Ovary (tissue), 7 donors: ENCODE measurements at regions not wholly inside any gene's neighbourhood (a gene's known extent, or its start where the extent isn't known, plus 50 kb on each side); places are given as distances from the start of the nearest gene placed in this dataset.

Source experiments
- DNase-seq, 5 donors: peaks; one replicate each; pipeline ENCODE4 v3.0.0-alpha.2; 2019 to 2020
- H3K27ac ChIP-seq, 2 donors: fragments of 200-600 bp; one replicate each; pipeline versions ENCODE4 v1.5.1 to v1.8.0; 2019 to 2022
- H3K27me3 ChIP-seq: fragments of 200-600 bp; one replicate; pipeline ENCODE4 v1.8.0; 2022
- H3K36me3 ChIP-seq: fragments of 200-600 bp; sonication (generic); one replicate; pipeline ENCODE4 v1.5.1; 2019
- H3K4me1 ChIP-seq: one replicate; pipeline ENCODE4 v1.8.1; 2013; ENCODE audit warnings: mild to moderate bottlenecking, moderate library complexity; ENCODE audit not compliant: insufficient read depth
- H3K4me3 ChIP-seq: fragments of 200-600 bp; sonication (generic); one replicate; pipeline ENCODE4 v1.5.1; 2017
- H3K9me3 ChIP-seq, 2 donors: fragments of 200-600 bp in 1 of 2; sonication (generic) in 1 of 2; one replicate each; pipeline versions ENCODE4 v1.5.1 to v1.8.1; 2013 to 2019; ENCODE audit warnings: mild to moderate bottlenecking in 1 of 2, moderate library complexity in 1 of 2
- CTCF ChIP-seq, 3 donors: fragments of 450-650 bp in 2 of 3; fragments of 200-600 bp in 1 of 3; IDR thresholded peaks; one replicate each; pipeline versions ENCODE4 v1.5.1 to v1.8.0; 2016 to 2022; ENCODE audit warnings: antibody characterized with exemption in 3 of 3, mild to moderate bottlenecking in 1 of 3
- EP300 ChIP-seq: sonication (generic); formaldehyde crosslinking; IDR thresholded peaks from one replicate; pipeline ENCODE4 v1.6.1; 2017; ENCODE audit warnings: antibody characterized with exemption
- POLR2A ChIP-seq: fragments of 450-650 bp; IDR thresholded peaks from one replicate; pipeline ENCODE4 v1.6.1; 2017; ENCODE audit warnings: antibody characterized with exemption, mild to moderate bottlenecking, moderate library complexity
- WGBS, 3 donors: extraction: QIAGEN DNeasy Blood & Tissue Kit in 1 of 3; methylation state at CpG; one replicate each; pipeline versions ENCODE4 v1.1.5 to v1.1.7; 2013 to 2017; 5-methylcytosine and 5-hydroxymethylcytosine counted together
- intact Hi-C, 4 donors: fragments of 100-400 bp; cut with DNase I; formaldehyde crosslinking; loops; one replicate each; pipeline versions ENCODE4 v1.11.0 to v1.15.1; 2022 to 2023
- donor health status: DM: no; HTN: no; CAD: no; lungs with moderate emphysema.
- donor health status: DM: no; HTN: no; CAD: no.
- donor health status: Bipolar disorder and iron deficiency.
- donor health status: DM: no; HTN: no; CAD: no.
- donor health status: DM: yes; HTN: yes; CAD: no.

GRCh38 chr16:86403085-86403484 lies 107.2 kb upstream of the FOXF1 start:
- no peaks in the 10 kb centered on the region for H3K4me1 ChIP-seq
- H3K36me3 ChIP-seq: no peaks in the 10 kb centered on the region
- TF ChIP-seq CTCF (IDR thresholded peaks at IDR 0.05) (no peak), EP300 (no peak), POLR2A (no peak)
- DNase-seq: no peak
- intact Hi-C loops: no loop called here
- H3K9me3 ChIP-seq: no peaks in the 10 kb centered on the region
- WGBS, 3 donors: 60 to 74% (median 61%) methylated on average over 7 of the region's 7 CpGs
- no peak overlapping the region for H3K27ac ChIP-seq
- H3K27me3 ChIP-seq: no peaks in the 10 kb centered on the region
- H3K4me3 ChIP-seq: no peak overlapping the region

GRCh38 chr16:86403541-86404163 lies 106.7 kb upstream of the FOXF1 start:
- TF ChIP-seq POLR2A: no peak
- no peak for TF ChIP-seq EP300
- no peak for TF ChIP-seq CTCF (IDR thresholded peaks at IDR 0.05)
- H3K4me1 ChIP-seq: no peaks in the 10 kb centered on the region
- 54 to 67% (median 63%) methylated on average over 8 of the region's 8 CpGs for WGBS, 3 donors
- H3K36me3 ChIP-seq: no peaks in the 10 kb centered on the region
- intact Hi-C loops: no loop called here
- H3K27ac ChIP-seq: no peak overlapping the region
- DNase-seq: no peak
- no peak overlapping the region for H3K4me3 ChIP-seq
- H3K9me3 ChIP-seq: no peaks in the 10 kb centered on the region
- no peaks in the 10 kb centered on the region for H3K27me3 ChIP-seq

- H3K27me3 ChIP-seq: no peaks in the 10 kb centered on the region
- 8 to 23% (median 10%) methylated on average over 12 of the region's 12 CpGs for WGBS, 3 donors
- no peak overlapping the region for H3K4me3 ChIP-seq
- TF ChIP-seq CTCF (IDR thresholded peaks at IDR 0.05) (no peak), EP300 (no peak), POLR2A (no peak)
- H3K4me1 ChIP-seq: no peaks in the 10 kb centered on the region
- H3K9me3 ChIP-seq: no peaks in the 10 kb centered on the region
- no peak for DNase-seq
- no peaks in the 10 kb centered on the region for H3K36me3 ChIP-seq
- intact Hi-C loops: no loop called here
- no peak overlapping the region for H3K27ac ChIP-seq
Observed at GRCh38 chr16:86404678-86405077, 105.6 kb upstream of the FOXF1 start.

GRCh38 chr16:86405319-86405718 lies 105.0 kb upstream of the FOXF1 start:
- TF ChIP-seq CTCF (IDR thresholded peaks at IDR 0.05): no peak
- TF ChIP-seq EP300: no peak
- no peak for TF ChIP-seq POLR2A
- DNase-seq: no peak
- Histone ChIP-seq H3K27ac (no peak overlapping the region), H3K4me1 (no peaks in the 10 kb centered on the region), H3K4me3 (no peak overlapping the region), H3K9me3 (no peaks in the 10 kb centered on the region), H3K27me3 (no peaks in the 10 kb centered on the region), H3K36me3 (no peaks in the 10 kb centered on the region)
- intact Hi-C loops: no loop called here
- 58 to 73% (median 59%) methylated on average over 12 of the region's 12 CpGs for WGBS, 3 donors
